WI38 (cell line): ENCODE measurements at regions not wholly inside any gene's neighbourhood (a gene's known extent, or its start where the extent isn't known, plus 50 kb on each side); places are given as distances from the start of the nearest gene placed in this dataset.

ENCODE experiments used
- H3K4me3 ChIP-seq: 2 replicates; pipeline ENCODE4 v1.5.1; 2011; ENCODE audit warnings: low read depth, mild to moderate bottlenecking, control low read depth, low read length
- TF ChIP-seq, protein P1 (sequence below): IDR thresholded peaks from 2 replicates; pipeline ENCODE4 v1.5.1; 2012; ENCODE audit warnings: low read depth, mild to moderate bottlenecking, control low read depth, low read length

- TF ChIP-seq, protein P1, sequence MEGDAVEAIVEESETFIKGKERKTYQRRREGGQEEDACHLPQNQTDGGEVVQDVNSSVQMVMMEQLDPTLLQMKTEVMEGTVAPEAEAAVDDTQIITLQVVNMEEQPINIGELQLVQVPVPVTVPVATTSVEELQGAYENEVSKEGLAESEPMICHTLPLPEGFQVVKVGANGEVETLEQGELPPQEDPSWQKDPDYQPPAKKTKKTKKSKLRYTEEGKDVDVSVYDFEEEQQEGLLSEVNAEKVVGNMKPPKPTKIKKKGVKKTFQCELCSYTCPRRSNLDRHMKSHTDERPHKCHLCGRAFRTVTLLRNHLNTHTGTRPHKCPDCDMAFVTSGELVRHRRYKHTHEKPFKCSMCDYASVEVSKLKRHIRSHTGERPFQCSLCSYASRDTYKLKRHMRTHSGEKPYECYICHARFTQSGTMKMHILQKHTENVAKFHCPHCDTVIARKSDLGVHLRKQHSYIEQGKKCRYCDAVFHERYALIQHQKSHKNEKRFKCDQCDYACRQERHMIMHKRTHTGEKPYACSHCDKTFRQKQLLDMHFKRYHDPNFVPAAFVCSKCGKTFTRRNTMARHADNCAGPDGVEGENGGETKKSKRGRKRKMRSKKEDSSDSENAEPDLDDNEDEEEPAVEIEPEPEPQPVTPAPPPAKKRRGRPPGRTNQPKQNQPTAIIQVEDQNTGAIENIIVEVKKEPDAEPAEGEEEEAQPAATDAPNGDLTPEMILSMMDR: no peak
- no peak overlapping the region for H3K4me3 ChIP-seq
These were observed 406.5 kb downstream of the IRS2 start for GRCh38 chr13:109379930-109380329.

DNA sequence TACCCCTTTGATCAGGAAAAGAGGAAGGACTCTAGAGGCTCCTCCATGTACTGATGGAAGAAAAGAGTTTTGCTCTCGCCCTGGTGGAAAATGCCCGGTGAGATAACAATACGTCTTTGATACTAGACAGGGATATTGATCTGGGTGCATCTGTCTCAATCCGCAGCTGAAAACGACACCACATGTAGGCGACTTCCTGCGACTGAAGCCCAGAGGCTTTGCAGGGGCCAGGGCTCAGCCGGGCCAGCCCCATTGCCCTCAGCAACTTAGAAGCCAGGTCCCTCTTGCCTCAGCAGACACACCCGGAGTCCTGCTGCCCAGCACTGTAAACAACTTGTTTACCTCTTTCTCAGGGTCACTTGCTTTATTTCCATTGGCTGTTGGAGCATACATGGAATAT, 409.4 kb downstream of the IRS2 start:
- no peak overlapping the region for H3K4me3 ChIP-seq
- TF ChIP-seq, protein P1: no peak

DNA sequence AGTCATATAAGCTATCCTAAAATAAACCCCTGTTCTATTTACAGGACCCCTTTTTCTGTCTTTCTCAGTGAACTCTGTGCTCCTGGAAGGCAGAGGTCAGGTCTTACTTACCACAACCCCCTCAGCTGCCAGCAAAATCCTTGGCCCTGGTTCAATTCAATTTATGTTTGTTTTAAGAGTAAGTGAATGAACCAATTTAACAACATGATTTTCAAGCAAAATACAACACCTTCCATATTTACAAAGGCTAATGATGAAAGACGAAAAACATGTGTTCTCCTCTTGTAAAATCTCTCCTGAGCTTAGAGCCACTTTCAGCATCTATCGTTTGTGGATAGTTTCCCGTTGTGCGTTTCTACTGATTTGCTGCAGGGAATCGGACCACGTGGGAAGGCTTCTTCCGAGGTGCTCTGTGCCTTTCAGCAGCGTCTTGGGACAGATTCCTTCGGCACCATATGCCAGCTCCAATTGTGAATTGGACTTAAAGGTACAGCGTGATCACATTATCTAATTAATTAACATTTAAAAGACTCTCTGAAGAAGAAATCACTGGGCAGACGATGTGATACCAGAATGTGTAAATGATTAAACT, 411.7 kb downstream of the IRS2 start:
- H3K4me3 ChIP-seq: no peak overlapping the region
- TF ChIP-seq, protein P1: no peak

- no peak overlapping the region for H3K4me3 ChIP-seq
- TF ChIP-seq, protein P1: no peak
These were observed 413.7 kb downstream of the IRS2 start for GRCh38 chr13:109372666-109373065.

- H3K4me3 ChIP-seq: no peak overlapping the region
- TF ChIP-seq, protein P1: no peak
These were observed 415.3 kb downstream of the IRS2 start for GRCh38 chr13:109371066-109371465.

- TF ChIP-seq, protein P1: no peak
- H3K4me3 ChIP-seq: no peak overlapping the region
These were observed 415.9 kb downstream of the IRS2 start for GRCh38 chr13:109370496-109370895.

GRCh38 chr13:109369353-109370052, 416.9 kb downstream of the IRS2 start:
- H3K4me3 ChIP-seq: no peak overlapping the region
- TF ChIP-seq, protein P1: no peak
